HEK293T (cell line): ENCODE measurements at regions not wholly inside any gene's neighbourhood (a gene's known extent, or its start where the extent isn't known, plus 50 kb on each side); places are given as distances from the start of the nearest gene placed in this dataset.
A peak's percentile ranks its signal among the peaks of the same experiment; 100 is the strongest.

Source experiments
- CTCF ChIA-PET: fragments of 350-600 bp; formaldehyde crosslinking; extraction: SDS; loops from one replicate; lab custom pipeline; 2021; ENCODE audit warnings: antibody characterized with exemption, inconsistent platforms; lab: Yijun Ruan, JAX
- POLR2A ChIA-PET: fragments of 350-600 bp; formaldehyde crosslinking; extraction: SDS; loops from one replicate; lab custom pipeline; 2020; ENCODE audit warnings: antibody characterized with exemption, inconsistent platforms; lab: Yijun Ruan, JAX
- DNase-seq: peaks from one replicate; pipeline ENCODE4 v3.0.0; 2012; ENCODE audit warnings: mixed read lengths; ENCODE audit errors: extremely low spot score
- ARNT ChIP-seq: fragments of 450-650 bp; IDR thresholded peaks from 2 replicates; pipeline ENCODE4 v1.6.1; 2017; ENCODE audit warnings: mild to moderate bottlenecking
- BHLHE40 ChIP-seq: fragments of 450-650 bp; IDR thresholded peaks from 2 replicates; pipeline ENCODE4 v1.6.1; 2016; ENCODE audit warnings: mild to moderate bottlenecking, moderate library complexity, borderline replicate concordance
- CTBP1 ChIP-seq: fragments of 450-650 bp; IDR thresholded peaks from 2 replicates; pipeline ENCODE4 v1.6.1; 2016; ENCODE audit warnings: borderline replicate concordance
- ELF4 ChIP-seq: fragments of 450-650 bp; IDR thresholded peaks from 2 replicates; pipeline ENCODE4 v1.6.1; 2017; ENCODE audit warnings: antibody characterized with exemption
- FOXA1 ChIP-seq: fragments of 450-650 bp; IDR thresholded peaks from 2 replicates; pipeline ENCODE4 v1.6.1; 2016; ENCODE audit warnings: mild to moderate bottlenecking
- FOXK2 ChIP-seq: fragments of 450-650 bp; IDR thresholded peaks from 2 replicates; pipeline ENCODE4 v1.6.1; 2016; ENCODE audit warnings: mild to moderate bottlenecking
- FOXM1 ChIP-seq: fragments of 450-650 bp; IDR thresholded peaks from 2 replicates; pipeline ENCODE4 v1.6.1; 2017; ENCODE audit warnings: mild to moderate bottlenecking, borderline replicate concordance
- HDGF ChIP-seq: fragments of 450-650 bp; IDR thresholded peaks from 2 replicates; pipeline ENCODE4 v1.6.1; 2017; ENCODE audit warnings: antibody characterized with exemption, borderline replicate concordance
- L3MBTL2 ChIP-seq: fragments of 450-650 bp; conservative IDR thresholded peaks from 2 replicates; pipeline ENCODE4 v1.6.1; 2016; ENCODE audit warnings: mild to moderate bottlenecking
- LEF1 ChIP-seq: fragments of 450-650 bp; IDR thresholded peaks from 2 replicates; pipeline ENCODE4 v1.6.1; 2017; ENCODE audit warnings: mild to moderate bottlenecking, borderline replicate concordance
- NFRKB ChIP-seq: fragments of 450-650 bp; IDR thresholded peaks from 2 replicates; pipeline ENCODE4 v1.6.1; 2016; ENCODE audit warnings: mild to moderate bottlenecking, moderate library complexity
- PKNOX1 ChIP-seq: fragments of 450-650 bp; IDR thresholded peaks from 2 replicates; pipeline ENCODE4 v1.6.1; 2016
- SP1 ChIP-seq: fragments of 450-650 bp; IDR thresholded peaks from 2 replicates; pipeline ENCODE4 v1.6.1; 2017
- SUZ12 ChIP-seq: fragments of 450-650 bp; IDR thresholded peaks from 2 replicates; pipeline ENCODE4 v1.6.1; 2016; ENCODE audit warnings: mild to moderate bottlenecking
- TARDBP ChIP-seq: fragments of 450-650 bp; IDR thresholded peaks from 2 replicates; pipeline ENCODE4 v1.6.1; 2016
- ZNF384 ChIP-seq: fragments of 450-650 bp; IDR thresholded peaks from 2 replicates; pipeline ENCODE4 v1.6.1; 2016

DNA sequence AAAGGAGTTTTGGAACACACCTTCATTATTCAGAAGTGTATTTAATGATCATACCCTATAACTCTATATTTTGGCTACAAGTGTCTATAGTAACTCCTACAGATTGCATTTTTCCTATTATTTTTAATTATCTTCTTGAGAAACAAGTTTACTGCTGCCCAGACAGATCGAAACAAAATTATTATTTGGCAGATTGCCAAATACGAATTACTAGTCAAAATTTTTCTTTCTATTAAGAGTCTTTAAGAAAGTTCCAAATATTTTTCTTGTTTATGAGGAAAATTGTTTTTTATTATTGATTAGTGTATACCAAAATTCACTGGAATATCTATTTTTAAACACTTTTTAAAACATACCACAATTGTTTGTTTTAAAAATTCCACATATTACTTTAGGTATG lies 821.9 kb upstream of the SLC35B3 start:
- ChIA-PET CTCF (no interaction called here), POLR2A (no interaction called here)
- TF ChIP-seq BHLHE40 (no peak), PKNOX1 (no peak), ARNT (no peak), NFRKB (no peak), FOXM1 (no peak), LEF1 (no peak), SUZ12 (no peak), FOXK2 (no peak), HDGF (no peak), ELF4 (no peak), CTBP1 (no peak), FOXA1 (no peak)
- DNase-seq: no peak

DNA sequence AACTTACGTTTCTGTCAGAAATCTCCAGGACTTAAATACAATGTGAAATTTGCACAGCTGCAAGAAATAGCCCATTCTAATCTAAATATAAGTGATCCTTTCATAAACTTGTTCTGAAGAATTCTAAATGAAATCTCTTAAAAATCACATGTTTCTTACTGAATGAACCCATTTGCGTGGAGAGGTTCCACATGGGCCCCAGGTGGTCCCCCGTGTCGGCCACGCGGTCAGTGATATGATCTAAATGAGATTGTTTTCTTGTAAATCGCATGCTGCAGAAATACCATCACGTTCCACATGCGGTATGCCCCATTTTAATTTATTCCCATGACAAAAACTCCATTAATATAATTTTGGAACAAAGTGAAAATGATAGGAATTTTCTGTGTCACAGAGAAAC lies 818.9 kb upstream of the SLC35B3 start:
- POLR2A ChIA-PET: no interaction called here
- no peak for DNase-seq
- no peak for TF ChIP-seq PKNOX1
- no peak for TF ChIP-seq ELF4
- no peak for TF ChIP-seq FOXK2
- TF ChIP-seq SUZ12: no peak
- no peak for TF ChIP-seq TARDBP
- TF ChIP-seq LEF1: no peak
- TF ChIP-seq L3MBTL2: no peak
- TF ChIP-seq SP1: no peak
- no peak for TF ChIP-seq ZNF384
- TF ChIP-seq CTBP1: no peak
- no peak for TF ChIP-seq HDGF
- CTCF ChIA-PET: no interaction called here

- POLR2A ChIA-PET: no interaction called here
- no peak for DNase-seq
- CTCF ChIA-PET: interaction anchor here (0.7 kb wide), 2 partner anchors 33 to 1174 kb away, joined by 3 read pairs; no protein-coding TSS in a partner anchor
- TF ChIP-seq LEF1: no peak
- no peak for TF ChIP-seq CTBP1
- TF ChIP-seq ZNF384: no peak
- TF ChIP-seq TARDBP: no peak
- no peak for TF ChIP-seq FOXA1
Observed at GRCh38 chr6:9252799-9253198, 817.5 kb upstream of the SLC35B3 start.

DNA sequence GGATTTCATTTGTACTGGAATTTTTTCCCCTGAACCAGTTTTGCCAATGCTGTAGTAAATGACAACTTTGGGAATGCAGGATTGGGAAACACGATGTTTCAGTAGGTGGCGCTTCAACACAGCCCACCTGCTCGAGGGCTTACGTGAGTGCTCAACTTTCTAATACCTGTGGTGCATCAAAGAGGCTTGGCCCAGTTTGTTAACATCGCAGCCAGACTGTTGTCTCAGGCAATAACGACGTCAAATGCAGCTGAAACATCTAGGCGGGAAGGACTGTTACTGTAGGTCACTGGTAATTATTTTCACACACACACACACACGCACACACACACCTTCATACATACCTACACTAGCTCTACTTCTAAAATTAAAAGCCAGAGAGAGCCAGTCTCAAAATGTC lies 815.5 kb upstream of the SLC35B3 start:
- TF ChIP-seq NFRKB: no peak
- TF ChIP-seq L3MBTL2: 0 out of 2 replicates have a peak, but pooled peaks have one; percentile 17
- TF ChIP-seq FOXK2: no peak
- TF ChIP-seq SP1: no peak
- no peak for TF ChIP-seq ARNT
- CTCF ChIA-PET: interaction anchor here (0.5 to 1.4 kb wide), 3 partner anchors 1179 to 1992 kb away, joined by 3 to 4 read pairs (median 3); no protein-coding TSS in a partner anchor
- DNase-seq: peak; percentile 37
- POLR2A ChIA-PET: no interaction called here

GRCh38 chr6:9248133-9248532 lies 812.8 kb upstream of the SLC35B3 start:
- POLR2A ChIA-PET: no interaction called here
- DNase-seq: no peak
- TF ChIP-seq PKNOX1: no peak
- no peak for TF ChIP-seq FOXM1
- TF ChIP-seq BHLHE40: no peak
- TF ChIP-seq SP1: no peak
- no peak for TF ChIP-seq L3MBTL2
- TF ChIP-seq ZNF384: no peak
- TF ChIP-seq ELF4: no peak
- TF ChIP-seq TARDBP: no peak
- no peak for TF ChIP-seq FOXA1
- TF ChIP-seq NFRKB: no peak
- TF ChIP-seq FOXK2: no peak
- TF ChIP-seq ARNT: no peak
- TF ChIP-seq SUZ12: no peak
- TF ChIP-seq LEF1: no peak
- no peak for TF ChIP-seq CTBP1
- CTCF ChIA-PET: no interaction called here

- no peak for DNase-seq
- ChIA-PET POLR2A (no interaction called here), CTCF (no interaction called here)
- TF ChIP-seq HDGF (no peak), NFRKB (no peak), SP1 (no peak), FOXK2 (no peak)
Observed at GRCh38 chr6:9240861-9241260, 805.5 kb upstream of the SLC35B3 start.

DNA sequence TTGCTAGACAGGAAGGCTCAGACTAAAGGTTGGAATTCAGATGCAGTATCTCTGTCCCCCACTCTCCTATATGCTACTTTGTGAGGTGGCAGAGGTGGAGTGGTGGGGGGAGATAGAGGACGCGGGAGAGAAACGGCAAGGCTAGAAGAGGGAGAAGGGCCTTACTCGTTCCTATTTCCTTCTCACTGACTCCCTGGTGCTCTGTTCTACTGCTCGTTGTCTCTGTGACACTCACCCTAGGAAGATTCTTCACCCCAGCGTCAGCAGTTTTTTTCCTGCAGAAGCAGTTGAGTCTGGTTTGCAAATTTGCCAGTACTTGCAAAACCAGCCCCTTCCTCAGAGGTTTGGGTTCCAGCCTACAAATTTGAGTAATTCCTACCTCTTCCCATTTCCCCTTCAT lies 801.1 kb upstream of the SLC35B3 start:
- TF ChIP-seq ZNF384: no peak
- TF ChIP-seq HDGF: no peak
- no peak for TF ChIP-seq LEF1
- no peak for TF ChIP-seq FOXK2
- no peak for TF ChIP-seq ELF4
- no peak for TF ChIP-seq FOXA1
- TF ChIP-seq TARDBP: no peak
- ChIA-PET CTCF (no interaction called here), POLR2A (no interaction called here)
- DNase-seq: no peak
